Heart right ventricle (tissue), 16 donors: ENCODE measurements at regions not wholly inside any gene's neighbourhood (a gene's known extent, or its start where the extent isn't known, plus 50 kb on each side); places are given as distances from the start of the nearest gene placed in this dataset.

Experiments
- ATAC-seq, 8 donors: fragments of 200-7000 bp; cut with Tn5 transposase; one replicate each; pipeline ENCODE4 v1.9.1; 2020; ENCODE audit warnings: mild to moderate bottlenecking in 8 of 8, moderate library complexity in 8 of 8, moderate number of reproducible peaks in 1 of 8
- DNase-seq, 2 donors: peaks; one replicate each; pipeline ENCODE4 v3.0.0-alpha.2; 2020
- H3K27ac ChIP-seq, 10 donors: fragments of 200-600 bp; sonication (generic) in 2 of 10; one replicate each; pipeline versions ENCODE4 v1.5.0 to v1.8.0; 2020 to 2022; ENCODE audit warnings: mild to moderate bottlenecking in 3 of 10
- H3K27me3 ChIP-seq, 7 donors: fragments of 200-600 bp; one replicate each; pipeline ENCODE4 v1.8.0; 2021 to 2022; ENCODE audit warnings: mild to moderate bottlenecking in 2 of 7
- H3K36me3 ChIP-seq, 9 donors: fragments of 200-600 bp; sonication (generic) in 1 of 9; one replicate each; pipeline versions ENCODE4 v1.5.0 to v1.8.0; 2020 to 2022; ENCODE audit warnings: mild to moderate bottlenecking in 2 of 9
- H3K4me1 ChIP-seq, 9 donors: fragments of 200-600 bp; sonication (generic) in 1 of 9; one replicate each; pipeline versions ENCODE4 v1.5.0 to v1.8.0; 2020 to 2022; ENCODE audit warnings: mild to moderate bottlenecking in 4 of 9
- H3K4me3 ChIP-seq, 10 donors: fragments of 200-600 bp; sonication (generic) in 2 of 10; one replicate each; pipeline versions ENCODE4 v1.5.0 to v1.8.0; 2020 to 2022; ENCODE audit warnings: mild to moderate bottlenecking in 7 of 10, moderate library complexity in 2 of 10
- H3K9me3 ChIP-seq, 11 donors: fragments of 200-600 bp in 10 of 11; sonication (generic) in 2 of 11; one replicate each; pipeline versions ENCODE4 v1.5.0 to v1.8.0; 2013 to 2022; ENCODE audit warnings: mild to moderate bottlenecking in 2 of 11, control low read depth in 1 of 11, moderate library complexity in 1 of 11
- CTCF ChIP-seq, 9 donors: fragments of 200-600 bp; sonication (generic) in 2 of 9; IDR thresholded peaks; one replicate each; pipeline versions ENCODE4 v1.5.0 to v1.8.0; 2021 to 2022; ENCODE audit warnings: antibody characterized with exemption in 9 of 9, mild to moderate bottlenecking in 5 of 9, moderate library complexity in 1 of 9
- WGBS, 2 donors: extraction: QIAGEN DNeasy Blood & Tissue Kit; methylation state at CpG; one replicate each; pipeline ENCODE4 v1.1.7; 2013; ENCODE audit warnings: inconsistent platforms in 1 of 2; 5-methylcytosine and 5-hydroxymethylcytosine counted together
- intact Hi-C, 10 donors: fragments of 100-400 bp; cut with DNase I; formaldehyde crosslinking; loops; one replicate each; pipeline versions ENCODE4 v1.11.1 to v1.14.2; 2022
- donor health status: Arrhythmogenic right ventricular cardiomyopathy.
- donor health status: ischemic (EF 13 %, LVEDD 7.1; RV severe dilation, severe dysfunction).
- donor health status: healthy with polysubstance abuse.
- donor health status: DM: no; HTN: yes; CAD: no.
- donor health status: DM: no; HTN: no; CAD: no.
- donor health status: ischemic (EF 25% LVEDD 6.9; RV normal size, moderate dysfunction).
- donor health status: ischemic (EF 25% LVEDD 5.7; RV mildly dilated, moderate dysfunction).
- donor health status: healthy.
- donor health status: DM: yes; HTN: yes; CAD: no.
- donor health status: Ischemic cardiomyopathy.
- donor health status: ischemic (EF 35%, LVEDD 5.7; RV mildly dilated, moderate dysfunction).
- donor health status: nonischemic (EF 11% LVEDD 7.7; RV severe dilation, severe dysfunction).
- donor health status: DM: yes; HTN: yes; CAD: no.
- donor health status: PGD.
- donor health status: ischemic (EF 29% LVEDD 5.4; RV normal size, mild dysfunction).
- donor health status: nonischemic (EF 23%, LVEDD 6.1; RV moderate dilation, normal function).

GRCh38 chr15:31870328-31871165 lies 159.8 kb upstream of the CHRNA7 start, which contains the start of gene OTUD7A:
TSS of gene OTUD7A (minus strand) at chr15:31870673.
- H3K4me3 ChIP-seq: peak within 1 kb of the TSS in 9 of 10 donors; percentile 51 to 69 (median 66)
- DNase-seq (peak; percentile 84 to 90), ATAC-seq (peak; percentile 96 to 99 (median 97))
- peak within 1 kb of the TSS in 9 of 10 donors; percentile 2 to 80 (median 75) for H3K27ac ChIP-seq
- peaks cover 0 to 13% (median 0%) of the 10 kb centered on the region in 7 donors for H3K27me3 ChIP-seq
- no peak for TF ChIP-seq CTCF (IDR thresholded peaks at IDR 0.05)
- peaks cover 0 to 28% (median 5%) of the 10 kb centered on the region in 9 donors for H3K4me1 ChIP-seq
- intact Hi-C loops: loop anchor here in 1 of 10 donors (5.0 kb wide), 1 partner anchor 378 kb away; no protein-coding TSS in a partner anchor
- H3K9me3 ChIP-seq: no peaks in the 10 kb centered on the region
- no peaks in the 10 kb centered on the region for H3K36me3 ChIP-seq
- WGBS, 2 donors: 1% methylated on average over 70 to 122 of the region's 122 CpGs

DNA sequence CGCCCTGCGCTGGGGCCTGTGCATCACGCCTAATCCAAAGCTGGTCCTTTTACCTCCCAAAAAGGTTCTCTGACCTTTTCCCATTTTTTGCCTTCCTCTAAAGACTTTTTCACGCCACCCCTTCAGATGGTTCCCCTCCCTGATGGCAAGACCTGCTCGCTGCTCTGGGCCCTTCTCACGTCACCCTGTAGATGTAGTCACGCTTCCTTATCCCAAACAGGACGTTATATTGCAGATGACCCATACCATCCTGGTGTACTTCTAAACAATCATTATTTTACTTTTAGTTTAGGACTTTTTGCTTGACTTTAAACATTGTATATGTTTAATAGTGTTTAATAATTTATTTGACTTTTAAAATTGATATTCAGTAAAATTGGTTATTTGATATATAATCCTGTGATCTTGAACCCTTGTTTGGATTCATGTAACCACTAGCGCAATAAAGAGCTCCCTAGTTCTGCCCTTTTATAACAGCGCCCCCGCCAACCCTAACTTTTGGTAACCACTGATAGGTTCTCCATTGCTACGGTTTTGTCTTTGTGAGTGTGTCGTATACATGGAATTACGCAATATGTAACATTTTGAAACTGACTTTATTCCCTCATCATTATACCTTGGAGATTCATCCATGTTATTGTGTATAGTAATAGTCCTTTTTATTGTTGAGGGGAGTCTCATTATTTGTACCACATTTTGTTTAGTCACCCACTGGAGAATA lies 159.0 kb upstream of the CHRNA7 start:
- Histone ChIP-seq H3K4me1 (peaks cover 0 to 23% (median 5%) of the 10 kb centered on the region in 9 donors), H3K27me3 (peaks cover 0 to 13% (median 0%) of the 10 kb centered on the region in 7 donors), H3K27ac (peak overlapping the region in 9 of 10 donors; percentile 2 to 80 (median 75)), H3K36me3 (no peaks in the 10 kb centered on the region), H3K4me3 (peak overlapping the region in 9 of 10 donors; percentile 51 to 69 (median 66)), H3K9me3 (no peaks in the 10 kb centered on the region)
- TF ChIP-seq CTCF (IDR thresholded peaks at IDR 0.05): no peak
- no peak for DNase-seq
- WGBS, 2 donors: 44 to 47% methylated on average over 14 of the region's 14 CpGs
- ATAC-seq: peak in 3 of 8 donors; percentile 5 to 26 (median 16)
- intact Hi-C loops: loop anchor here in 1 of 10 donors (5.0 kb wide), 1 partner anchor 379 kb away; no protein-coding TSS in a partner anchor

GRCh38 chr15:31871887-31872281 lies 158.4 kb upstream of the CHRNA7 start:
- Histone ChIP-seq H3K4me1 (peaks cover 0 to 19% (median 5%) of the 10 kb centered on the region in 9 donors), H3K27ac (no peak overlapping the region), H3K4me3 (no peak overlapping the region), H3K36me3 (no peaks in the 10 kb centered on the region), H3K27me3 (peaks cover 0 to 13% (median 0%) of the 10 kb centered on the region in 7 donors), H3K9me3 (no peaks in the 10 kb centered on the region)
- DNase-seq: no peak
- 90% methylated on average over 6 of the region's 6 CpGs for WGBS, 2 donors
- no peak for ATAC-seq
- intact Hi-C loops: loop anchor here in 1 of 10 donors (5.0 kb wide), 1 partner anchor 380 kb away; no protein-coding TSS in a partner anchor
- TF ChIP-seq CTCF (IDR thresholded peaks at IDR 0.05): no peak

GRCh38 chr15:31887246-31887645 lies 143.1 kb upstream of the CHRNA7 start:
- no peak overlapping the region for H3K4me3 ChIP-seq
- H3K27ac ChIP-seq: no peak overlapping the region
- whole genome bisulfite sequencing, 2 donors: 8 to 12% methylated on average over 9 of the region's 9 CpGs
- intact Hi-C loops: loop anchor here in 1 of 10 donors (10.0 kb wide), 1 partner anchor 78 kb away; no protein-coding TSS in a partner anchor
- no peak for DNase-seq
- TF ChIP-seq CTCF (IDR thresholded peaks at IDR 0.05): no peak
- no peaks in the 10 kb centered on the region for H3K4me1 ChIP-seq
- H3K27me3 ChIP-seq: peaks cover 0 to 31% (median 22%) of the 10 kb centered on the region in 7 donors
- no peak for ATAC-seq
- peaks cover 0 to 26% (median 0%) of the 10 kb centered on the region in 11 donors for H3K9me3 ChIP-seq
- H3K36me3 ChIP-seq: no peaks in the 10 kb centered on the region
